ENCODE measurements at regions not wholly inside any gene's neighbourhood (a gene's known extent, or its start where the extent isn't known, plus 50 kb on each side); places are given as distances from the start of the nearest gene placed in this dataset.

GRCh38 chr3:43173949-43174348, 68.1 kb upstream of the POMGNT2 start:
- H3K79me2 ChIP-seq (ENCODE audit: low read length) = no peaks in the 10 kb centered on the region
- H3K27ac ChIP-seq (ENCODE audit: low read length) = no peak overlapping the region
- H3K27me3 ChIP-seq (replicated peaks; ENCODE audit: insufficient read depth, low read length) = no peaks in the 10 kb centered on the region
- H3K4me2 ChIP-seq (ENCODE audit: low read depth, low read length) = no peak overlapping the region
- H3K9me3 ChIP-seq (replicated peaks; ENCODE audit: insufficient read depth, low read length) = no peaks in the 10 kb centered on the region
- no peak overlapping the region for H3K9ac ChIP-seq (ENCODE audit: low read length)
- H3F3A ChIP-seq (ENCODE audit: insufficient read depth, low read length) = no peaks in the 10 kb centered on the region
- no peak overlapping the region for H3K4me3 ChIP-seq (ENCODE audit: low read length)
- peaks cover 2% of the 10 kb centered on the region for H3K4me1 ChIP-seq (ENCODE audit: low read length)
- no peaks in the 10 kb centered on the region for H4K20me1 ChIP-seq (ENCODE audit: insufficient read depth, low read length)
- no peak for DNase-seq
- H3K9me2 ChIP-seq (replicated peaks; ENCODE audit: insufficient read depth, low read length) = no peaks in the 10 kb centered on the region
- H2AFZ ChIP-seq (ENCODE audit: low read length) = no peak overlapping the region
- no peaks in the 10 kb centered on the region for H3K36me3 ChIP-seq (replicated peaks; ENCODE audit: insufficient read depth, low read length)
- TF ChIP-seq EZH2phosphoT487 (IDR thresholded peaks at IDR 0.05; ENCODE audit: low read length) (no peak), EZH2 (optimal IDR thresholded peaks at IDR 0.05; ENCODE audit: low read depth, low read length) (no peak)
- TF ChIP-seq, protein P1, sequence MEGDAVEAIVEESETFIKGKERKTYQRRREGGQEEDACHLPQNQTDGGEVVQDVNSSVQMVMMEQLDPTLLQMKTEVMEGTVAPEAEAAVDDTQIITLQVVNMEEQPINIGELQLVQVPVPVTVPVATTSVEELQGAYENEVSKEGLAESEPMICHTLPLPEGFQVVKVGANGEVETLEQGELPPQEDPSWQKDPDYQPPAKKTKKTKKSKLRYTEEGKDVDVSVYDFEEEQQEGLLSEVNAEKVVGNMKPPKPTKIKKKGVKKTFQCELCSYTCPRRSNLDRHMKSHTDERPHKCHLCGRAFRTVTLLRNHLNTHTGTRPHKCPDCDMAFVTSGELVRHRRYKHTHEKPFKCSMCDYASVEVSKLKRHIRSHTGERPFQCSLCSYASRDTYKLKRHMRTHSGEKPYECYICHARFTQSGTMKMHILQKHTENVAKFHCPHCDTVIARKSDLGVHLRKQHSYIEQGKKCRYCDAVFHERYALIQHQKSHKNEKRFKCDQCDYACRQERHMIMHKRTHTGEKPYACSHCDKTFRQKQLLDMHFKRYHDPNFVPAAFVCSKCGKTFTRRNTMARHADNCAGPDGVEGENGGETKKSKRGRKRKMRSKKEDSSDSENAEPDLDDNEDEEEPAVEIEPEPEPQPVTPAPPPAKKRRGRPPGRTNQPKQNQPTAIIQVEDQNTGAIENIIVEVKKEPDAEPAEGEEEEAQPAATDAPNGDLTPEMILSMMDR (IDR thresholded peaks at IDR 0.05; ENCODE audit: low read length) = no peak

DNA sequence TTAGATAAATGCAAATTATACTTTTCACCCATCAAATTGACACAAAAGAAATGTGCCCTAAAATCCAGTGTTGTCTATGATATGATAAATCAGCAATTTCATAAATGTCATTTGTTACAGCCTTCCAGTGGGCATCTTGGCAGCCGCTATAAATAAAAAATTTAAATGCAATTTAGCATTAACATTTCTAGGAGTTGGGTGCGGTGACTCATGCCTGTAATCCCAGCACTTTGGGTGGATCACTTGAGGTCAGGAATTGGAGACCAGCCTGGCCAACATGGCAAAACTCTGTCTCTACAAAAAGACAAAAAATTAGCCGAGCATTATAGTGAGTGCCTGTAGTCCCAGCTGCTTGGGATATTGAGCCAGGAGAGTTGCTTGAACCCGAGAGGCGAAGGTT, 65.9 kb upstream of the POMGNT2 start:
- no peak overlapping the region for H2AFZ ChIP-seq (ENCODE audit: low read length)
- H3K9ac ChIP-seq (ENCODE audit: low read length) = no peak overlapping the region
- no peak for DNase-seq
- H3K4me1 ChIP-seq (ENCODE audit: low read length) = no peaks in the 10 kb centered on the region
- H3K36me3 ChIP-seq (replicated peaks; ENCODE audit: insufficient read depth, low read length) = no peaks in the 10 kb centered on the region
- H3K9me2 ChIP-seq (replicated peaks; ENCODE audit: insufficient read depth, low read length) = no peaks in the 10 kb centered on the region
- TF ChIP-seq EZH2phosphoT487 (IDR thresholded peaks at IDR 0.05; ENCODE audit: low read length) (no peak), EZH2 (optimal IDR thresholded peaks at IDR 0.05; ENCODE audit: low read depth, low read length) (no peak)
- TF ChIP-seq, protein P1 (IDR thresholded peaks at IDR 0.05; ENCODE audit: low read length) = no peak
- no peaks in the 10 kb centered on the region for H3K9me3 ChIP-seq (replicated peaks; ENCODE audit: insufficient read depth, low read length)
- H4K20me1 ChIP-seq (ENCODE audit: insufficient read depth, low read length) = no peaks in the 10 kb centered on the region
- no peak overlapping the region for H3K4me2 ChIP-seq (ENCODE audit: low read depth, low read length)
- H3K27ac ChIP-seq (ENCODE audit: low read length) = no peak overlapping the region
- no peaks in the 10 kb centered on the region for H3K27me3 ChIP-seq (replicated peaks; ENCODE audit: insufficient read depth, low read length)
- no peaks in the 10 kb centered on the region for H3K79me2 ChIP-seq (ENCODE audit: low read length)
- no peak overlapping the region for H3K4me3 ChIP-seq (ENCODE audit: low read length)
- no peaks in the 10 kb centered on the region for H3F3A ChIP-seq (ENCODE audit: insufficient read depth, low read length)

DNA sequence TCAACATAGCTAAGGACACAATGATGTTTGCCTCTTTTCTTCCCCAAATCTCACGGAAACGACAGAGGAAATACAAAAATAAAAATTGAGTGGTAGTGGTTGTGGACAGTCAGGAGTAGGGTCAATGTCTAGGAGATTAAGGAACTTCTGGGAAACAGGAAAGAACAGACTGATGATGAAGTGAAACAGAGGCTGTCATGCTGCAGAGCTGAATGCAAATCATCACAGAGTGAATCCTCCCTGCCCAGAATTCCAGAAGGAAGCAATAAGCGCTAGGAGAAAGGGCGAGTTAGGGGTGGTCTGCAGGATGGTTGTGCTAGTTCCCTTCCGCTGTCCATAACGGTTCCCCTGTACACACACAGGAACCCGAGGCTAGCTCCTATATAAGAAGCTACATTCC, 64.7 kb upstream of the POMGNT2 start:
- no peaks in the 10 kb centered on the region for H3K9me2 ChIP-seq (replicated peaks; ENCODE audit: insufficient read depth, low read length)
- H3K4me1 ChIP-seq (ENCODE audit: low read length) = no peaks in the 10 kb centered on the region
- no peak overlapping the region for H3K4me3 ChIP-seq (ENCODE audit: low read length)
- no peak overlapping the region for H3K4me2 ChIP-seq (ENCODE audit: low read depth, low read length)
- no peak overlapping the region for H2AFZ ChIP-seq (ENCODE audit: low read length)
- no peaks in the 10 kb centered on the region for H3K79me2 ChIP-seq (ENCODE audit: low read length)
- no peaks in the 10 kb centered on the region for H4K20me1 ChIP-seq (ENCODE audit: insufficient read depth, low read length)
- no peaks in the 10 kb centered on the region for H3F3A ChIP-seq (ENCODE audit: insufficient read depth, low read length)
- TF ChIP-seq EZH2 (optimal IDR thresholded peaks at IDR 0.05; ENCODE audit: low read depth, low read length) = no peak
- TF ChIP-seq, protein P1 (IDR thresholded peaks at IDR 0.05; ENCODE audit: low read length) = no peak
- TF ChIP-seq EZH2phosphoT487 (IDR thresholded peaks at IDR 0.05; ENCODE audit: low read length) = no peak
- no peaks in the 10 kb centered on the region; the same call in 1 of the 2 replicates for H3K36me3 ChIP-seq (replicated peaks; ENCODE audit: insufficient read depth, low read length)
- H3K9me3 ChIP-seq (replicated peaks; ENCODE audit: insufficient read depth, low read length) = no peaks in the 10 kb centered on the region
- H3K27ac ChIP-seq (ENCODE audit: low read length) = no peak overlapping the region
- no peak for DNase-seq
- H3K27me3 ChIP-seq (replicated peaks; ENCODE audit: insufficient read depth, low read length) = no peaks in the 10 kb centered on the region
- no peak overlapping the region for H3K9ac ChIP-seq (ENCODE audit: low read length)

Data from MM.1S (cell line).